Omental fat pad (tissue), 3 donors: ENCODE measurements at regions not wholly inside any gene's neighbourhood (a gene's known extent, or its start where the extent isn't known, plus 50 kb on each side); places are given as distances from the start of the nearest gene placed in this dataset.
A peak's percentile ranks its signal among the peaks of the same experiment; 100 is the strongest.

Source experiments
- ATAC-seq: fragments of 150-250 bp; one replicate; pipeline ENCODE4 v1.9.1; 2016; ENCODE audit warnings: mild to moderate bottlenecking, moderate library complexity; ENCODE audit not compliant: low FRiP score
- DNase-seq: peaks from one replicate; pipeline ENCODE4 v3.0.0-alpha.2; 2019; ENCODE audit warnings: low spot score
- CTCF ChIP-seq, 3 donors: fragments of 450-650 bp; IDR thresholded peaks; one replicate each; pipeline ENCODE4 v1.5.1; 2016 to 2017; ENCODE audit warnings: antibody characterized with exemption in 3 of 3, mild to moderate bottlenecking in 3 of 3, moderate library complexity in 2 of 3

- ATAC-seq: no peak
- TF ChIP-seq CTCF (IDR thresholded peaks at IDR 0.05): no peak
- no peak for DNase-seq
Observed at GRCh38 chr21:38611277-38611676, 113.0 kb upstream of the ERG start.

- ATAC-seq: no peak
- TF ChIP-seq CTCF (IDR thresholded peaks at IDR 0.05): no peak
- DNase-seq: no peak
Observed at GRCh38 chr21:38613686-38614085, 115.4 kb upstream of the ERG start.

GRCh38 chr21:38614558-38614957 lies 116.3 kb upstream of the ERG start:
- no peak for ATAC-seq
- no peak for DNase-seq
- TF ChIP-seq CTCF (IDR thresholded peaks at IDR 0.05): no peak

GRCh38 chr21:38619480-38619879 lies 121.2 kb upstream of the ERG start:
- DNase-seq (no peak), ATAC-seq (no peak)
- TF ChIP-seq CTCF (IDR thresholded peaks at IDR 0.05): no peak

GRCh38 chr21:38619992-38620479 lies 121.8 kb upstream of the ERG start:
- DNase-seq (no peak), ATAC-seq (peak; percentile 87)
- no peak for TF ChIP-seq CTCF (IDR thresholded peaks at IDR 0.05)

GRCh38 chr21:38621132-38621531 lies 122.9 kb upstream of the ERG start:
- no peak for DNase-seq
- no peak for ATAC-seq
- TF ChIP-seq CTCF (IDR thresholded peaks at IDR 0.05): no peak

GRCh38 chr21:38622081-38622826 lies 124.0 kb upstream of the ERG start:
- no peak for TF ChIP-seq CTCF (IDR thresholded peaks at IDR 0.05)
- no peak for ATAC-seq

More at GRCh38 chr21:38622081-38622826, 124.0 kb upstream of the ERG start:
- no peak for DNase-seq
